H1 (cell line): ENCODE measurements at regions not wholly inside any gene's neighbourhood (a gene's known extent, or its start where the extent isn't known, plus 50 kb on each side); places are given as distances from the start of the nearest gene placed in this dataset.

ENCODE experiments used
- CTCF ChIA-PET: fragments of 300-600 bp; sonication (Branson Sonifier 250); formaldehyde crosslinking; loops from one replicate; lab custom pipeline; 2021; ENCODE audit not compliant: partially characterized antibody; lab: Charles Lee
- POLR2A ChIA-PET: fragments of 300-600 bp; sonication (Branson Sonifier 250); formaldehyde crosslinking; loops from one replicate; lab custom pipeline; 2021; ENCODE audit warnings: inconsistent platforms; ENCODE audit not compliant: partially characterized antibody; lab: Charles Lee
- DNase-seq, 2 experiments: peaks; one replicate each; pipeline versions ENCODE4 v3.0.0 to v3.0.0-alpha.2; 2010 to 2022; ENCODE audit warnings: low spot score in 2 of 2, low read depth in 1 of 2, mixed read lengths in 1 of 2
- FAIRE-seq: peaks from 2 replicates; lab custom pipeline; 2011; peaks lifted over from hg19 to GRCh38; lab: Jason Lieb, UNC
- H2AFZ ChIP-seq: 2 replicates; pipeline ENCODE4 v1.8.1; 2012; ENCODE audit warnings: low read length, inconsistent platforms
- H2AK5ac ChIP-seq: 2 replicates; pipeline ENCODE4 v1.6.1; 2013; ENCODE audit warnings: low read depth, low read length
- H2BK120ac ChIP-seq: replicated peaks from 2 replicates; pipeline ENCODE3; 2013; ENCODE audit warnings: low read depth, low read length, inconsistent platforms
- H2BK12ac ChIP-seq: 2 replicates; pipeline ENCODE4 v1.6.1; 2013; ENCODE audit warnings: low read depth, low read length
- H2BK15ac ChIP-seq: 2 replicates; pipeline ENCODE4 v1.6.1; 2013; ENCODE audit warnings: low read length
- H2BK20ac ChIP-seq: 2 replicates; pipeline ENCODE4 v1.6.1; 2013; ENCODE audit warnings: low read length
- H2BK5ac ChIP-seq: 2 replicates; pipeline ENCODE4 v1.6.1; 2013; ENCODE audit warnings: low read depth, low read length
- H3K14ac ChIP-seq: 2 replicates; pipeline ENCODE4 v1.6.1; 2013; ENCODE audit warnings: inconsistent platforms; ENCODE audit not compliant: insufficient read length
- H3K18ac ChIP-seq: 2 replicates; pipeline ENCODE4 v1.6.1; 2013; ENCODE audit warnings: low read length; ENCODE audit errors: extremely low read depth
- H3K23ac ChIP-seq: 2 replicates; pipeline ENCODE4 v1.6.1; 2013; ENCODE audit warnings: inconsistent platforms; ENCODE audit not compliant: insufficient read length
- H3K23me2 ChIP-seq: 2 replicates; pipeline ENCODE4 v1.6.1; 2013; ENCODE audit warnings: low read depth, low read length
- H3K27ac ChIP-seq: 2 replicates; pipeline ENCODE4 v1.6.1; 2011; ENCODE audit warnings: low read depth, low read length, inconsistent platforms
- H3K27me3 ChIP-seq, 4 experiments: replicated peaks in 1 of 4; 1 replicate in 1 of 4; 2 replicates in 3 of 4; pipeline versions ENCODE4 v1.6.1 to v1.8.1; 2011 to 2013; ENCODE audit warnings: low read length in 3 of 4, mild to moderate bottlenecking in 3 of 4, inconsistent platforms in 2 of 4, mixed read lengths in 2 of 4, moderate library complexity in 1 of 4; ENCODE audit not compliant: control insufficient read depth in 3 of 4, insufficient read depth in 3 of 4; ENCODE audit errors: extremely low read depth in 1 of 4
- H3K36me3 ChIP-seq, 4 experiments: 2 replicates each; pipeline versions ENCODE4 v1.6.1 to v1.8.1; 2011 to 2013; ENCODE audit warnings: mild to moderate bottlenecking in 4 of 4, low read length in 3 of 4, moderate library complexity in 2 of 4, control low read depth in 1 of 4, inconsistent platforms in 1 of 4; ENCODE audit not compliant: insufficient read depth in 4 of 4, control insufficient read depth in 2 of 4
- H3K4ac ChIP-seq: replicated peaks from 2 replicates; pipeline ENCODE3; 2013; ENCODE audit warnings: low read length, low read depth, mixed read lengths, inconsistent platforms; ENCODE audit not compliant: insufficient read length
- H3K4me1 ChIP-seq, 4 experiments: replicated peaks in 1 of 4; 1 replicate in 1 of 4; 2 replicates in 3 of 4; pipeline versions ENCODE4 v1.6.1 to v1.8.1; 2011 to 2013; ENCODE audit warnings: low read length in 3 of 4, inconsistent platforms in 2 of 4, mixed read lengths in 1 of 4; ENCODE audit not compliant: insufficient read depth in 4 of 4, control insufficient read depth in 3 of 4
- H3K4me2 ChIP-seq, 2 experiments: 2 replicates each; pipeline versions ENCODE4 v1.6.1 to v1.8.1; 2011 to 2013; ENCODE audit warnings: low read depth in 2 of 2, low read length in 2 of 2, control low read depth in 1 of 2, inconsistent platforms in 1 of 2, mild to moderate bottlenecking in 1 of 2; ENCODE audit not compliant: insufficient read depth in 1 of 2
- H3K4me3 ChIP-seq, 4 experiments: fragments of 200-600, 300-600 bp in 1 of 4; sonication (generic), shearing (Covaris generic), sonication (Bioruptor Twin) in 1 of 4; 2 replicates each; pipeline versions ENCODE4 v1.5.1 to v1.8.1; 2011 to 2016; ENCODE audit warnings: low read length in 4 of 4, low read depth in 3 of 4, control low read depth in 2 of 4, inconsistent platforms in 2 of 4, mild to moderate bottlenecking in 2 of 4, mixed read lengths in 1 of 4, moderate library complexity in 1 of 4; ENCODE audit not compliant: insufficient read depth in 2 of 4; ENCODE audit errors: extremely low read depth in 1 of 4
- H3K56ac ChIP-seq: replicated peaks from 2 replicates; pipeline ENCODE3; 2013; ENCODE audit warnings: low read depth, mild to moderate bottlenecking, mixed read lengths, low read length, inconsistent platforms; ENCODE audit not compliant: insufficient read length
- H3K79me1 ChIP-seq: 2 replicates; pipeline ENCODE4 v1.6.1; 2013; ENCODE audit warnings: low read depth, low read length, control low read depth
- H3K79me2 ChIP-seq, 2 experiments: 2 replicates each; pipeline versions ENCODE4 v1.6.1 to v1.8.1; 2012 to 2013; ENCODE audit warnings: low read length in 2 of 2, mild to moderate bottlenecking in 2 of 2, inconsistent platforms in 1 of 2; ENCODE audit not compliant: insufficient read depth in 2 of 2, control insufficient read depth in 1 of 2
- H3K9ac ChIP-seq, 4 experiments: replicated peaks in 1 of 4; 1 replicate in 1 of 4; 2 replicates in 3 of 4; pipeline versions ENCODE4 v1.6.1 to v1.8.1; 2011 to 2013; ENCODE audit warnings: low read depth in 3 of 4, low read length in 3 of 4, control low read depth in 2 of 4, mild to moderate bottlenecking in 2 of 4, moderate library complexity in 2 of 4, inconsistent platforms in 1 of 4; ENCODE audit errors: extremely low read depth in 1 of 4
- H3K9me3 ChIP-seq, 2 experiments: 2 replicates each; pipeline versions ENCODE4 v1.6.1 to v1.8.1; 2012 to 2013; ENCODE audit warnings: mild to moderate bottlenecking in 2 of 2, moderate library complexity in 2 of 2, control low read depth in 1 of 2, inconsistent platforms in 1 of 2, low read depth in 1 of 2, low read length in 1 of 2, mixed read lengths in 1 of 2; ENCODE audit not compliant: insufficient read depth in 2 of 2
- H4K20me1 ChIP-seq, 2 experiments: replicated peaks in 1 of 2; 2 replicates each; pipeline versions ENCODE3 to v1.8.1; 2011 to 2013; ENCODE audit warnings: inconsistent platforms in 2 of 2, low read length in 2 of 2, mild to moderate bottlenecking in 1 of 2; ENCODE audit not compliant: insufficient read depth in 2 of 2, control insufficient read depth in 1 of 2
- H4K5ac ChIP-seq: 2 replicates; pipeline ENCODE4 v1.6.1; 2013; ENCODE audit warnings: low read length, low read depth, mixed read lengths, inconsistent platforms; ENCODE audit not compliant: insufficient read length
- H4K8ac ChIP-seq: 2 replicates; pipeline ENCODE4 v1.8.0; 2013; ENCODE audit warnings: mild to moderate bottlenecking, moderate library complexity, low read length, inconsistent platforms; ENCODE audit not compliant: insufficient read depth; ENCODE audit errors: extremely low read depth
- H4K91ac ChIP-seq: replicated peaks from 2 replicates; pipeline ENCODE3; 2013; ENCODE audit warnings: low read length, mixed read lengths, inconsistent platforms; ENCODE audit not compliant: insufficient read length
- BRCA1 ChIP-seq: IDR thresholded peaks from 2 replicates; pipeline ENCODE4 v1.6.1; 2012; ENCODE audit warnings: low read depth, low read length, improper control_type of control experiment
- CBX8 ChIP-seq: fragments of 300-800, 300-1000 bp; sonication (generic); IDR thresholded peaks from 2 replicates; pipeline ENCODE4 v1.7.1; 2016; ENCODE audit warnings: low read depth, low read length, borderline replicate concordance
- CEBPB ChIP-seq: IDR thresholded peaks from 2 replicates; pipeline ENCODE4 v1.6.1; 2012; ENCODE audit warnings: low read depth, low read length
- HDAC6 ChIP-seq: IDR thresholded peaks from one replicate; pipeline ENCODE4 v1.7.1; 2012; ENCODE audit warnings: low read depth, mild to moderate bottlenecking, inconsistent platforms, low read length, moderate library complexity
- JUND ChIP-seq: IDR thresholded peaks from 2 replicates; pipeline ENCODE4 v1.6.1; 2011; ENCODE audit warnings: mild to moderate bottlenecking, improper control_type of control experiment, low read length
- MAFK ChIP-seq: IDR thresholded peaks from 2 replicates; pipeline ENCODE4 v1.6.1; 2012; ENCODE audit warnings: low read depth, mild to moderate bottlenecking, improper control_type of control experiment, low read length
- NRF1 ChIP-seq: IDR thresholded peaks from 2 replicates; pipeline ENCODE4 v1.6.1; 2011; ENCODE audit warnings: mild to moderate bottlenecking, low read depth, low read length, improper control_type of control experiment
- RNF2 ChIP-seq: fragments of 200-900, 300-1000 bp; sonication (generic); IDR thresholded peaks from 2 replicates; pipeline ENCODE4 v1.7.1; 2016; ENCODE audit warnings: borderline replicate concordance, low read depth, mild to moderate bottlenecking, antibody characterized with exemption, low read length; ENCODE audit not compliant: poor library complexity, severe bottlenecking; ENCODE audit errors: missing control alignments
- SP1 ChIP-seq: IDR thresholded peaks from 2 replicates; pipeline ENCODE4 v1.6.1; 2011; ENCODE audit warnings: low read depth, low read length
- TAF1 ChIP-seq: IDR thresholded peaks from 2 replicates; pipeline ENCODE4 v1.6.1; 2011; ENCODE audit warnings: mild to moderate bottlenecking, low read depth, low read length
- TEAD4 ChIP-seq: IDR thresholded peaks from 2 replicates; pipeline ENCODE4 v1.6.1; 2012; ENCODE audit warnings: low read depth, low read length, inconsistent platforms, mixed read lengths
- ZNF274 ChIP-seq: IDR thresholded peaks from 2 replicates; pipeline ENCODE4 v1.7.0; 2012; ENCODE audit warnings: low read length, borderline replicate concordance; ENCODE audit errors: extremely low read depth
- WGBS, 2 experiments: shearing (Covaris generic) in 1 of 2; methylation state at CpG; one replicate each; pipeline versions ENCODE4 v1.1.6 to v1.1.7; 2013 to 2015; ENCODE audit warnings: low lambda C conversion rate in 2 of 2, mixed read lengths in 2 of 2, inconsistent platforms in 1 of 2, low coverage in 1 of 2, missing lambda C conversion rate in 1 of 2; ENCODE audit not compliant: insufficient replicate concordance in 2 of 2, insufficient coverage in 1 of 2, insufficient read length in 1 of 2; ENCODE audit errors: extremely low coverage in 1 of 2, missing lambda C conversion rate in 1 of 2; 5-methylcytosine and 5-hydroxymethylcytosine counted together

DNA sequence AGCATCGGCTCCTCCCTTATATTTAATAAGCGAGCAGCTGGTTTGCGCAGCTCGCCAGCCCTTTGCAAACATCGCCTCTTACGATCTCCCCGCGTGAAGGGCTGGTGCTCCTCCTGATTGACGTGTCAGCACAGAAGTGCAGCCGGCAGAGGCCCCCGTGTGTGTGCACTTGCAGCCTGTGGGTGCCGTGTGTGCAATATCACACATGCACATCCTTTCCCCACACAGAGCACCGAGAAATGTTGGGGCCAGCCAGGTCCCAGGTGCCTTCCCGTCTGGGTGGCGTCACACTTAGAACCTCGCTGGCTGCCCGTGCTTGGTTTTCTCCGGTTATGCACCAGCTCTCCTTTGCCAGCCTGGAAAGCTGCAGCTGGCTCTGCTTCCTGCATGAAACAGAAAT lies 126.6 kb upstream of the AJAP1 start:
- H2BK120ac ChIP-seq = no peak overlapping the region
- H3K4me3 ChIP-seq = no peak overlapping the region
- H3K27me3 ChIP-seq = no peaks in the 10 kb centered on the region
- no peak overlapping the region for H2AFZ ChIP-seq
- H3K4ac ChIP-seq = no peak overlapping the region
- no peak for DNase-seq
- H2BK20ac ChIP-seq = no peak overlapping the region
- H2BK5ac ChIP-seq = no peak overlapping the region
- H3K9me3 ChIP-seq = peaks cover 13 to 48% of the 10 kb centered on the region in 2 experiments; a peak in 3 of 4 replicates
- H4K91ac ChIP-seq = no peak overlapping the region
- H4K5ac ChIP-seq = no peak overlapping the region
- peaks cover 0 to 3% (median 1%) of the 10 kb centered on the region in 4 experiments; a peak in 1 of 7 replicates for H3K4me1 ChIP-seq
- H3K79me1 ChIP-seq = no peaks in the 10 kb centered on the region
- H3K56ac ChIP-seq = no peak overlapping the region
- no peak overlapping the region for H3K4me2 ChIP-seq
- H3K18ac ChIP-seq = no peak overlapping the region
- no peak overlapping the region for H3K9ac ChIP-seq
- ChIA-PET CTCF (no interaction called here), POLR2A (no interaction called here)
- no peak overlapping the region for H4K8ac ChIP-seq
- H3K79me2 ChIP-seq = no peaks in the 10 kb centered on the region
- no peaks in the 10 kb centered on the region for H3K23me2 ChIP-seq
- H2AK5ac ChIP-seq = no peak overlapping the region
- no peak overlapping the region for H2BK12ac ChIP-seq
- no peak overlapping the region for H2BK15ac ChIP-seq
- H3K27ac ChIP-seq = no peak overlapping the region
- no peaks in the 10 kb centered on the region for H4K20me1 ChIP-seq
- H3K14ac ChIP-seq = no peak overlapping the region
- no peaks in the 10 kb centered on the region; a peak in 2 of 8 replicates for H3K36me3 ChIP-seq
- FAIRE-seq = no peak
- WGBS, 2 experiments = 82% methylated on average over 18 of the region's 18 CpGs; no CpG with 5 or more reads in 1 of the 2 experiments
- H3K23ac ChIP-seq = no peak overlapping the region
- TF ChIP-seq RNF2 (no peak), TEAD4 (no peak), ZNF274 (no peak), BRCA1 (no peak), CBX8 (no peak), CEBPB (no peak), JUND (no peak), SP1 (no peak), MAFK (no peak), TAF1 (no peak), NRF1 (no peak), HDAC6 (no peak)
